HG02763 (cell line): ENCODE measurements at regions not wholly inside any gene's neighbourhood (a gene's known extent, or its start where the extent isn't known, plus 50 kb on each side); places are given as distances from the start of the nearest gene placed in this dataset.

Source experiments
- ATAC-seq: cut with Tn5 transposase; IDR thresholded peaks from one replicate; pipeline ENCODE4 v1.9.1; 2021; ENCODE audit warnings: mild to moderate bottlenecking, moderate library complexity; ENCODE audit not compliant: unreplicated experiment

GRCh38 chr5:171600741-171601265, 181.4 kb downstream of the FGF18 start:
- ATAC-seq = no peak

DNA sequence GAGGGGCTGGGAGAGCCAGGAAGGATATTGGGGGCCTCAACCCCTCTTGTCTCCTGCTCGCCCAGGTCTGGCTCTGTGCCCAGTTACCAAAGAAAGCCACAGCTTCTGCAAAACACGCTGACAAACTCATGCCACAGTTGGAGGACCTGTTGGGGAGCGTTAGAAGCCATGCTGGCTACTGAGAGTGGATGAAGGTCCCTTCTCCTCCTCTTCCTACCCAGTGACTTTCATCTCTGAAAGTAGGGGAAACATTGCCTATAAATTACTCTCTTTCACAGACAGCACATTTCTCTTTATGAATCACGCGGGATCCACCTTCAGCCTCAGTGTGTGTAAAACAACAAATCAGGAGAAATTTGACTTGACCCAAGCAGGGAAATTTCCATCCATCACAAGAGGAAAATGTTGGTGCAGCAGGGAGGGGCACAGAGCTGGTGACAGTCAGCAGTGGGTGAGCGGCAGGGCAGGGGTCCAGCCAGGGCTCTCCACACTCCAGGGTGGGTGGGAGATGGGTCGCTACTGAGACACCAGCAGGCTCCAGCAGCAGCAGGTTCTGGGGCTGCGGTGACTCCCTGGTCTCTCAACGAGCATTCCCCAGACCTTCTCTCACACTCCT, 181.9 kb downstream of the FGF18 start:
- no peak for ATAC-seq

DNA sequence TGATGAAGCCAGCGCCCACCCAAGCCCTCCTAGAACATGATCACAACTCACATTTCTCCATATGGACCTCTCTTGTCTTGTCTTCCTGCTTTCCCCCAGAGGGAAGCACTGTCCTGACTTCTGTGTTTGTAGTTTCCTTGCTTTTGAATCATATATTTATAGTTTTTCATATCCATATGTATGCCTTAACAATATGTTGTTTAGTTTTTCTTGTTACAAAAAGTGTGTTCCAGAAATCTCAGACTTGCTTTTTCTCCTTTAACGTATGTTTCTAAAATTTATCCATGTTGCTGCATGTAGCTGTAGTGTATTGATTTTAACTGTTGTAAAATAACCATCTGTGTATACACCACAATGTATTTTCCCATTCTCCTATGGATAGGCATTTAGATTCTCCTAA, 182.0 kb upstream of the SMIM23 start:
- no peak for ATAC-seq

- no peak for ATAC-seq
These were observed 181.4 kb upstream of the SMIM23 start for GRCh38 chr5:171604195-171604594.

- no peak for ATAC-seq
These were observed 179.1 kb upstream of the SMIM23 start for GRCh38 chr5:171606414-171607024.

- no peak for ATAC-seq
These were observed 177.8 kb upstream of the SMIM23 start for GRCh38 chr5:171607863-171608262.

DNA sequence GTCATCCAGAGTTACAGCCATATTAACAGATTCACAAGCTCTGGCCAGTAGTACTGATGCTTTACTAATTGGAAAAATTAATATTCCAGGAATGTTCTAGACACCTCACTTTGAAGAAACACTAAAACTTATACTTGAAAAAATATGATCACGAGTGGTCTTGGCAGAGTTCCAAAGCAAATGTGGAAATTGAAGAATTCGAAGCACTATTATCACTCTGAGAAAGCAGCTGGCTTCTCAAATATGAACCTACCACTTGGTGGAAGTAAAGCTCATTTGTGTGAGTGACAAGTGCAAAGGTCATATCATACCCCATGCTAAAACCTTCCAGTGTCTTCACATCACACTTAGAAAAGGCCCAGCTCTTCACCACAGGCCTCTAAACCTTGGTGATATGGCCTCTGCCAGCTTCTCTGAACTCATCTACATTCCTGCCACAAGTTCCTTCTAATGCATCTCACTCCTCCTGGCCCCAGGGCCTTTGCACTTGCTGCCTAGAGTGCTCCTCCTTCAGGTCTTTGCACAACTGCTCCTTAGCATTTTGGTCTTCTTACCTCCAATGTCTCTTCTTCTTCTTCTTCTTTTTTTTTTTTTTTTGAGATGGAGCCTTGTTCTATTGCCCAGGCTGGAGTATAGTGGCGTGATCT, 175.7 kb upstream of the SMIM23 start:
- ATAC-seq = no peak

- ATAC-seq = no peak
These were observed 174.9 kb upstream of the SMIM23 start for GRCh38 chr5:171610686-171611085.

DNA sequence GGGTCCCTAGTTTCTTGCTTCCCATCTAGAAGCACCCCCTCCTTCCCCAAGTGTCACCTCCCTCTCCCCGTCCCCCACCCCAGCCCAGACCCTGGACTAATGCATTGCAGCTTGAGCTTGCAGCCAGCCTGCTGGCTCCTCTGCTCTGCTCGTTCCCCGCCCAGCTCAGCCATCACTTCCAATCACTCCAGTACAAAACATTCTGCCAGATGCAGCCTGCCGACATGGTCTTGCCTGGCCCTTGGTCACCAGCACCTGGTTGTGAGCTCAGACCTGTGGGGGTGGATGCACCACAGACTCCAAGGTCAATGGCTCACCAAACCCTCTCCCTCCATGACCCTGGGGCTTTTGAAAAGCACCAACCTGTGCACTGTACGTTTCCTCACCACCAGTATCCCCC, 172.9 kb upstream of the SMIM23 start:
- no peak for ATAC-seq

DNA sequence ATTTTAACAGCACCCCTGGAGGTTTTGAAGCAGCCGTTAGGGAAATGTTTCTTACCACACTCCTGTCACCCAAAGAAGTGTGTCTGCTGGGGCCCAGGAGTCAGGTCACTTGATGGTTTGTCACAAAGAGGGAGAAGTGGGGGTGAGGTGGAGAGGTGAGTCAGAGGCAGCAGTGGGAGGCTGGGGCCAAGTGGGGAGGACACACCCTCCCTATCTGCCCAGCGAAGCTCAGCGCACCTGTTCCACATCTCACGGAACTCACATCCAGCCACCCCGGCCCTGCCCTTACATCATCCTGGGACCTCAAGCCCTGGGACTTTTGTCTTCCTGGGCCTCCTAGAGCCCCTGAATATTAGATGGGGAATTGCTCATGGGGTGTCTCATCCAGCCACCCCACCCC, 171.1 kb upstream of the SMIM23 start:
- no peak for ATAC-seq

- ATAC-seq = no peak
These were observed 170.5 kb upstream of the SMIM23 start for GRCh38 chr5:171614971-171615653.

GRCh38 chr5:171615705-171616640, 169.6 kb upstream of the SMIM23 start:
- no peak for ATAC-seq

GRCh38 chr5:171617266-171617665, 168.4 kb upstream of the SMIM23 start:
- no peak for ATAC-seq

GRCh38 chr5:171617817-171618591, 167.6 kb upstream of the SMIM23 start:
- ATAC-seq = no peak

GRCh38 chr5:171619196-171619595, 166.4 kb upstream of the SMIM23 start:
- ATAC-seq = no peak

GRCh38 chr5:171619744-171620143, 165.9 kb upstream of the SMIM23 start:
- ATAC-seq = no peak

- ATAC-seq = no peak
These were observed 163.6 kb upstream of the SMIM23 start for GRCh38 chr5:171622010-171622409.

DNA sequence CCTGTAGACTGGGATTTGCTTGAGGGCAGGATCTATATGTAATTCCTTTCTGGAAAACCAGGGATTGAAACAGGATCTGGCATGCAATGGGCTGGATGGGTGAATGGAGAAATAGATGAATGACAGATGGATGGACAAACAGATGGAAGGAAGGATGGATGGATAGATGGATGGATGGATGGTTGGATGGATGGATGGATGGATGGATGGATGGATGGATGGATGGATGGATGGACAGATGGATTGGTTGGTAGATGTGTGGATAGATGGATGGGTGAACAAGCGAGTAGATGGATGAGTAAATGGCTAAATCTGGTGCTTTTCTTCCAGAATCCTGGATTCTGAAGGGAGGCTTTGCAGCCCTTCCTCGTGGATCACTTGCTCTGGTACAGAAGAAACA, 162.5 kb upstream of the SMIM23 start:
- no peak for ATAC-seq

- no peak for ATAC-seq
These were observed 162.0 kb upstream of the SMIM23 start for GRCh38 chr5:171623551-171624097.

GRCh38 chr5:171624396-171624795, 161.2 kb upstream of the SMIM23 start:
- no peak for ATAC-seq
